ENCODE measurements at regions not wholly inside any gene's neighbourhood (a gene's known extent, or its start where the extent isn't known, plus 50 kb on each side); places are given as distances from the start of the nearest gene placed in this dataset.
A peak's percentile ranks its signal among the peaks of the same experiment; 100 is the strongest.

DNA sequence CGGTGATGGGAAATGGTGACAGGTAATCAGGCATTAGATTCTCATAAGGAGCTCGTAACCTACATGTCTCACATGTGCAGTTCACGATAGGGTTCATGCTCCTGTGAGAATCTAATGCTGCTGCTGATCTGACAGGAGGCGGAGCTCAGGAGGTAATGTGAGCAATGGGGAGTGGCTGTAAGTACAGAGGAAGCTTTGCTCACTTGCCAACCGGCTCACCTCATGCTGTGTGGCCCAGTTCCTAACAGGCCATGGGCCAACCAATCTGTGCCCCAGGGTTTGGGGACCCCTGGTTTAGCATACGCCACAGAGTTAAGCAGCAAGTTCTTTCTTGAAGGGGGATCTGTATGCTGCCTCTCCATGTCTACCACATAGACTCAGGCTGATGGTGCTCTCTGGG lies 133.1 kb downstream of the IQUB start:
- DNase-seq: no peak

GRCh38 chr7:123400196-123400595 lies 134.2 kb downstream of the IQUB start:
- no peak for DNase-seq

DNA sequence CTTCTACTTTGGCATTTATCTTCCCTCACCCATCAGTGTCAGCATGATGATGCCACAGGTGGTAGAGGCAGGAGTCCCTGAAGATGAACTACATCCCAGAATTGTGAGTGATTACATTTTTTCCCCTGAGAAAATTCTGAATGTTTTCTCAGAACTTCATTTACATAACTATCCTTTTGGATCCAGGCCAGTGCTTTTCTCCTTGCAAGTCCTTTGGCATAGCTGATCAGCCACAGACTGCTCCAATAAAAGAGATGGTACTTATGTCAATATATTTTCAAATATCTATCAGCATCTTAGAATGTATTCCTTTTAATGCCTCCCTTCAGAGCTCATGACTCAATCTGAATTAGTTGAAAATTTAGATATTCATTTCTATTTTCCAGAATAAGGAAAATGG lies 135.5 kb downstream of the IQUB start:
- DNase-seq: no peak

GRCh38 chr7:123397746-123398338 lies 136.6 kb downstream of the IQUB start:
- peak; percentile 38 for DNase-seq

DNA sequence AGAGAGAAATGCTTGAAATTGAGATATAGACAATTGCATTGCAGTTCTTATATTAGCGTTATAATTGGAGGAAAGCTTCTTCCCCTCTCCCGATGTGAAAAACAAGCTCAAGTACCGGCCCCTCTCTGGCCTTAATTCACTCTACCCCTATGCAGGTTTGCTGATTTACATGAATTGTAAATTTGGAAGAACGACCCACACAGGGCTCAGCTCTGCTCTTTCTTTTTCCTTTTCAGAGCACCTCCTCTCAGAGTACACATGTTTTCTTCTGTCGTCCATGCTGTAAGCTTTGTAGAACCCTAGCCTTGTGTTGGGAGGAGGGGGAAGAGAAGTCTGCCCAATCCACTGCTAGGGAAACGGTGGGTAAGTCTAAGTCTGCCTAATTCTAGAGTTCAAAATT lies 140.8 kb downstream of the IQUB start:
- DNase-seq: no peak

- DNase-seq: no peak
These were observed 162.0 kb downstream of the IQUB start for GRCh38 chr7:123372368-123372767.

DNA sequence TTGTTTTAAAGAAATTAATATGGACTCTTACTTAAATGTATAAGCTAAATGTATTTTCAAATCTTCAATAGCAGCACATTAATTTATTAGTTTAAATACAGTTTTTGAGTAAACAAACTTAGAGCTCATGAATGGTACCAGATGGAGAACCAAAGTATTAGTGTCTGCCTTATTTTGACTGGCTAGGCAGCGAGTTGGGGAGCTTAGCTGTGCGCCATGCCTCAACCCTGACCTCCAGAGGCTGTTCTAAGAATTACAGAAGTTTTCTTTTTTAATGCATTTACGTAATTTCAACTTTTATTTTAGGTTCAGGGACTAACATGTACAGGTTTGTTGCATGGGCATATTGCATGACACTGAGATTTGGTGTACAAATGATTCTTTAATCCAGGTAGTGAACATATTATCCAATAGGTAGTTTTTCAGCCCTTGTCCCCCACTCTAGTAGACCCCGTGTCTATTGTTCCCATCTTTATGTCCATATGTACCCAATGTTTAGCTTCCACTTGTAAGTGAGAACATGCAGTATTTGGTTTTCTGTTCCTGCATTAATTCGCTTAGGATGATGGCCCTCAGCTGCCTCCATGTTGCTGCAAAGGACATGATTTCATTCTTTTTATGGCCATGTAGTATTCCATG lies 166.8 kb downstream of the IQUB start:
- peak; percentile 69 for DNase-seq

GRCh38 chr7:123367031-123367430 lies 167.3 kb upstream of the SLC13A1 start:
- DNase-seq: peak; percentile 45

GRCh38 chr7:123366626-123367025 lies 166.9 kb upstream of the SLC13A1 start:
- no peak for DNase-seq

GRCh38 chr7:123360631-123361030 lies 160.9 kb upstream of the SLC13A1 start:
- DNase-seq: no peak

- no peak for DNase-seq
These were observed 155.9 kb upstream of the SLC13A1 start for GRCh38 chr7:123355576-123356190.

DNA sequence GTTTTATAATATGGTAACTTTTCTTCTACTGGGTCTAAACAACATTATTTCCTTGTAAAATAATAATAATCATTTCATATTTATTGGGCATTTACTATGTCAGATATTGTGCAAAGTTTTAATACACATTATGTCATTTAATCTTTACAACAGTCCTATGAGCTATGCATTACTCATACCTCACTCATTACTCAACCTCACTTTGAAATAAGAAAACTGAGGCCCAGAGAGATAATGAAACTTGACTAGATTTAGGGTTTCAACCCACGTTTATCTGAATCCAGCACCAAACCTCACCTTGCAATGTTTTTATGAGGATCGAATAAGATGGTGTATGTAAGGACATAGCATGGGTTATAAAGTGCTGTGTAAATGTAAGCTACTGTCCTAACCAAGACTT lies 153.2 kb upstream of the SLC13A1 start:
- no peak for DNase-seq

GRCh38 chr7:123351516-123352505 lies 152.0 kb upstream of the SLC13A1 start:
- DNase-seq: no peak

GRCh38 chr7:123351027-123351426 lies 151.3 kb upstream of the SLC13A1 start:
- no peak for DNase-seq

GRCh38 chr7:123348690-123349089 lies 148.9 kb upstream of the SLC13A1 start:
- no peak for DNase-seq

GRCh38 chr7:123346766-123347165 lies 147.0 kb upstream of the SLC13A1 start:
- no peak for DNase-seq

- no peak for DNase-seq
These were observed 143.8 kb upstream of the SLC13A1 start for GRCh38 chr7:123343611-123344010.

DNA sequence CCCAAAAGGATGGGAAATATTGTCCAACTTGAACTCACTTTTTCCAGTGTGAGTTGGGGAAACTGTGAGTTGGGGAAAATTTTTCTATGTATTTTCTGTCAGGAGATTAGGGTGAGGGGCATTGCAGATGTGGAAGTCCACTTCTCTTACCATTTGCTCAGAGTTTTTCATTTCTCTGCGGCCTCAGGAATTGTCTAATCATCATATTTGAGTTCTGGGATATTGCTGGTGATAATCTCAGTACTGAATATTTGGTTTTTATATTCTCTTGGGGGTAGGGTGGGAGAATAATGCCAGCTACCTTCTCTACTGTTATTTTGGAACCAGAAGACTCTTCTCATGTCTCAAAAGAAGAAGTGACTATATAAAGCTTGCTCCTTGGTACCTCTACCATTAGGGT lies 141.3 kb upstream of the SLC13A1 start:
- no peak for DNase-seq

DNA sequence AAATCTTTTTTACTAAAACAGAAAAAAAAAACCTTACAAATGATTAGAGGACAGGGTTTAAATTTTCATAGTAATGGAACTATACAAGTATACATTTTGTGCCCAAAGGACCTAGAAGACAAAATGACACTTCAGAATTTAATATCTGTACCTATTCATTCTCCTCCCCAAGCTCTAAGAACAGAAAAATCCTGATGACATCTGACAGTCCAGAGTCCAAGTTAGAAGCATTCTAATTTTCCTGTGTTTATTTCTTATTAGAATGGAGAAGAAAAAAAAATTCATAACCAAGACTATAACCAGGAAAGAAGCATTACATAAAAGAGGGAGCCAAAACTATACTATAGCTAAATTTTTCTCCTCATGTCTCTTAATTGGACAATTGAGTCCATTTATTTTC lies 138.9 kb upstream of the SLC13A1 start:
- DNase-seq: no peak

DNA sequence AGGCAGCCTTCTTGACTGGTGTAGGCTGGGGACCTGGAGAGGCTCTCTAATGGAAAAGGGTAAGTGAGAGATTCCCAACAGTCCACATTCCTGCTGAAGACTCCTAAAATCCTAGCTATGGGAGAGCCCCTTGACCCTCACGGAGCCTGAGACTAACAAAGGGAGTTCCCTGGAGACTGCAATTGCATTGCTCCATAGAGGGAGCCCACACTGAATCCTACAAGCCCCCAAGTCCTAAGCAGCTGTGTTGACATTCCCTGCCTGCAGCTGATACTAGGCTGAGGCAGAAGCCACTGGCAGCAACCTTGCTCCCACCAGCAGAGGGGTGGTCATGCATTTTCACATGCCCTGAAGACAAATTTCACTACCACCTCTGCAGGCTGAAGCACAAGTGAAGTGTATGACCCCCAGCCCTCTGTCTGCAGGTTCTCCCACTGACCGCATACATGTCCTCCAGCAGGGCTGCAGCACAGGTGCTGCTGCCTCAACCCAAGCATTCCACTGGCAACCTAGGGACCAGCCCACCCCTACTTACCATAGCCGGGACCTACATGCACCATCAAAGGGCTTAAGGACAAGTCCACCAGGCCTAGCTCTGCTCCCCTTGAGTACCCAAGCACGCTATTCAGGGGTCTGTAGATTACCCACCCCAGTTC lies 130.3 kb upstream of the SLC13A1 start:
- DNase-seq: no peak

GRCh38 chr7:123327661-123328060 lies 127.9 kb upstream of the SLC13A1 start:
- no peak for DNase-seq

DNA sequence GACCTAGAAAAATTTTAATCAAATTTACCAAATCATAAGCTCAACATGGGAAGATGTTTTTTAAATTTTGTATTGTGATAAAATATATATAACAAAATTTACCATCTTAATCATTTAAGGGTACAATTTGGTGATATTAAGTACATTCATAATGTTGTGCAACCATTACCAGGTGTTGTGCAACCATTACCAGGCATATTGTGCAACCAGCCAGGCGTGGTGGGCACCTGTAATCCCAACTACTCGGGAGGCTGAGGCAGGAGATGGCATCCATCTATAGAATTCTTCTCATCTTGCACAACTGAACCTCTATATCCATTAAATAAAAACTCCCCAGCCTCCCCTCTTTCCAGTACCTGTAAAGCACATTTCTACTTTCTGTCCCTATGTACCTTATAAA lies 124.5 kb upstream of the SLC13A1 start:
- no peak for DNase-seq

- DNase-seq: no peak
These were observed 123.9 kb upstream of the SLC13A1 start for GRCh38 chr7:123323689-123324088.
